Progenitor cell of endocrine pancreas (in vitro differentiated cells): ENCODE measurements at regions not wholly inside any gene's neighbourhood (a gene's known extent, or its start where the extent isn't known, plus 50 kb on each side); places are given as distances from the start of the nearest gene placed in this dataset.

ENCODE experiments used
- DNase-seq: peaks from one replicate; pipeline ENCODE4 v3.0.0; 2021; ENCODE audit warnings: low spot score; ENCODE audit not compliant: unreplicated experiment
- H3K27ac Mint-ChIP-seq: 2 replicates; pipeline ENCODE4 v1.8.0; 2021; ENCODE audit warnings: mild to moderate bottlenecking, moderate library complexity, mixed read lengths
- H3K27me3 Mint-ChIP-seq: 2 replicates; pipeline ENCODE4 v1.8.0; 2021; ENCODE audit warnings: mixed read lengths
- H3K36me3 Mint-ChIP-seq: 2 replicates; pipeline ENCODE4 v1.8.0; 2022; ENCODE audit warnings: mixed read lengths; ENCODE audit not compliant: insufficient read depth
- H3K4me1 Mint-ChIP-seq: 2 replicates; pipeline ENCODE4 v1.8.0; 2021; ENCODE audit warnings: low read depth, mixed read lengths
- H3K4me3 Mint-ChIP-seq: 2 replicates; pipeline ENCODE4 v1.8.0; 2021; ENCODE audit warnings: low read depth, mild to moderate bottlenecking, moderate library complexity, mixed read lengths
- H3K9me3 Mint-ChIP-seq: 2 replicates; pipeline ENCODE4 v1.8.0; 2021; ENCODE audit warnings: low read depth, mixed read lengths
- TF ChIP-seq, protein P1 (sequence below): fragments of 200-600 bp; sonication (generic); IDR thresholded peaks from one replicate; pipeline ENCODE4 v1.5.0; 2021; ENCODE audit warnings: antibody characterized with exemption, mild to moderate bottlenecking; ENCODE audit not compliant: unreplicated experiment

DNA sequence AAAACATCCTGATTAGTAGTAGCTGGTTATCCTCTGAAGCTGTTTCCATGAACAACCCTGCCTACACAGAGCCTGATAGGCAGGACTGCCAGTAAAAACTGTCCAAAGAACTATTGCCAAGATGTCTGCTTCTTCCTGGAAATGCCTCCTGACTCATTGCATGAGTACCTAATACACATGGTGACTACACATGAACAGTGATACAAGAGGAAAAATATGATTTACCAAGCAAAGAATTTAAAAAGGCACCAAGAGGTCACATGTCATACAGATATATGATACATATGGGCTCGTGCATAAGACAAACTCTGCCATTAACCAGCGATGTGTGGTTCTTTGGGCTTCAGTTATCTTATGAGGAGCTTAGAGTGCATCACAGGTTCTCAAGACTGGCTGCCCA is 552.3 kb downstream of the SLC16A7 start:
- no peaks in the 10 kb centered on the region for H3K4me1 Mint-ChIP-seq
- H3K4me3 Mint-ChIP-seq, result no peak overlapping the region

DNA sequence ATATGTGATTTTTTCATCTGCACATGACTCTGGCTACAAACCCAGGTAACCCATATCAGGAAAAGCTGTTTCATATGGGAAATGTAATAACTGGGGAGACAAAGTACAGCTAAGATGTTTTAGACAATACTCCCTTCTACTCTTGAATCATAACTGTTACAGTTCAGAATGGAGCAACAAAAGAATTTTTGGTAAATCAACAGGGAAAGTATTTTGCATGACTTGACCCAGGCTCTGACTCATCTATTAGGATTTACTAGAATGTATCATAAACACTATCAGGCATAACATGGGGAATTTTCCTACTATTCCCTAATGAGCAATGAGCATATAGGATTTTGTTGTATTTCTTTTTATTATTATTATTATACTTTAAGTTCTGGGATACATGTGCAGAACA is 553.0 kb downstream of the SLC16A7 start:
- H3K9me3 Mint-ChIP-seq, result peaks cover 7% of the 10 kb centered on the region
- H3K4me1 Mint-ChIP-seq, result no peaks in the 10 kb centered on the region
- no peak for DNase-seq
- no peak overlapping the region for H3K4me3 Mint-ChIP-seq
- no peaks in the 10 kb centered on the region for H3K27me3 Mint-ChIP-seq
- H3K36me3 Mint-ChIP-seq, result no peaks in the 10 kb centered on the region
- TF ChIP-seq, protein P1, sequence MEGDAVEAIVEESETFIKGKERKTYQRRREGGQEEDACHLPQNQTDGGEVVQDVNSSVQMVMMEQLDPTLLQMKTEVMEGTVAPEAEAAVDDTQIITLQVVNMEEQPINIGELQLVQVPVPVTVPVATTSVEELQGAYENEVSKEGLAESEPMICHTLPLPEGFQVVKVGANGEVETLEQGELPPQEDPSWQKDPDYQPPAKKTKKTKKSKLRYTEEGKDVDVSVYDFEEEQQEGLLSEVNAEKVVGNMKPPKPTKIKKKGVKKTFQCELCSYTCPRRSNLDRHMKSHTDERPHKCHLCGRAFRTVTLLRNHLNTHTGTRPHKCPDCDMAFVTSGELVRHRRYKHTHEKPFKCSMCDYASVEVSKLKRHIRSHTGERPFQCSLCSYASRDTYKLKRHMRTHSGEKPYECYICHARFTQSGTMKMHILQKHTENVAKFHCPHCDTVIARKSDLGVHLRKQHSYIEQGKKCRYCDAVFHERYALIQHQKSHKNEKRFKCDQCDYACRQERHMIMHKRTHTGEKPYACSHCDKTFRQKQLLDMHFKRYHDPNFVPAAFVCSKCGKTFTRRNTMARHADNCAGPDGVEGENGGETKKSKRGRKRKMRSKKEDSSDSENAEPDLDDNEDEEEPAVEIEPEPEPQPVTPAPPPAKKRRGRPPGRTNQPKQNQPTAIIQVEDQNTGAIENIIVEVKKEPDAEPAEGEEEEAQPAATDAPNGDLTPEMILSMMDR, result no peak
- no peak overlapping the region for H3K27ac Mint-ChIP-seq

More for the DNA sequence above, 552.3 kb downstream of the SLC16A7 start:
- Mint-ChIP-seq H3K9me3 (peaks cover 7% of the 10 kb centered on the region), H3K36me3 (no peaks in the 10 kb centered on the region), H3K27me3 (no peaks in the 10 kb centered on the region), H3K27ac (no peak overlapping the region)
- DNase-seq, result no peak
- TF ChIP-seq, protein P1, result no peak

DNA sequence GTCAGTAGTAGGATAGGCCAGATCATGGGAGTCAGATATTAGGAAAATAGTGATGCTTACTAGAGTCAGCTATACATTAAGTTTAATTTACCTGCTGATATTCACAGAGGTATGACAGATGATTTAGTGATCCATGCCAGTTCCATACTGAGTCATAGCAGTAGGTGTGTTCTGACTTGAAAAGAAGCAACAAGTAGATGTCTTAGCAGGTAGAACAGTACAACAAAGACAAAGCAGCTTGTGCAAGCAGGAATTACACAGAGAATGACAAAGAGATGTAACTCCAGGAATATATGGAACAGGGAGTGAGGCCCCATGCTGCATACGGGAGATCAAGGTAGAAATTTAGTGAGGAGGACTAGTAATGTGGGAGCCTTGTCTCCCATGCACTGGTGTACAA is 556.9 kb downstream of the SLC16A7 start:
- Mint-ChIP-seq H3K4me1 (no peaks in the 10 kb centered on the region), H3K4me3 (no peak overlapping the region), H3K36me3 (no peaks in the 10 kb centered on the region), H3K27ac (no peak overlapping the region), H3K27me3 (no peaks in the 10 kb centered on the region), H3K9me3 (peaks cover 7% of the 10 kb centered on the region)
- TF ChIP-seq, protein P1, result no peak
- no peak for DNase-seq

DNA sequence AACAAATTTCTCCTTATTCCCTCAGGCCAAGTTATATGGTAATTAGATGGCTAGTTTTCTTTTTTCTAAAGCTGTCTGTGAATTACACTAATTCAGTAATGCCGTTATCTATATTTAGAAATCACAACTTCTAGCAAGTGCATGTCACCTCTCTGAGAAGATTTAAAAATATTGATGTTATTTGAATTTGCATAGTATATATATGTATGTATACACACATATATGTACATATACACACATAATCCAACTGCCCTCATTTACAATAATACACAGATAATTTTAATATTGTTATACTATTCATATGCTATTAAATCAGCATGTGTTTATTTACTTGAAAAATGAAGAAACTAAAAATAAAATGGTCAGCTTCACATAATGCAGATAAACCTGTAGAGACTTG is 563.9 kb downstream of the SLC16A7 start:
- Mint-ChIP-seq H3K27me3 (no peaks in the 10 kb centered on the region), H3K4me3 (no peak overlapping the region), H3K4me1 (no peaks in the 10 kb centered on the region), H3K9me3 (no peaks in the 10 kb centered on the region), H3K27ac (no peak overlapping the region), H3K36me3 (no peaks in the 10 kb centered on the region)
- TF ChIP-seq, protein P1, result no peak
- no peak for DNase-seq

DNA sequence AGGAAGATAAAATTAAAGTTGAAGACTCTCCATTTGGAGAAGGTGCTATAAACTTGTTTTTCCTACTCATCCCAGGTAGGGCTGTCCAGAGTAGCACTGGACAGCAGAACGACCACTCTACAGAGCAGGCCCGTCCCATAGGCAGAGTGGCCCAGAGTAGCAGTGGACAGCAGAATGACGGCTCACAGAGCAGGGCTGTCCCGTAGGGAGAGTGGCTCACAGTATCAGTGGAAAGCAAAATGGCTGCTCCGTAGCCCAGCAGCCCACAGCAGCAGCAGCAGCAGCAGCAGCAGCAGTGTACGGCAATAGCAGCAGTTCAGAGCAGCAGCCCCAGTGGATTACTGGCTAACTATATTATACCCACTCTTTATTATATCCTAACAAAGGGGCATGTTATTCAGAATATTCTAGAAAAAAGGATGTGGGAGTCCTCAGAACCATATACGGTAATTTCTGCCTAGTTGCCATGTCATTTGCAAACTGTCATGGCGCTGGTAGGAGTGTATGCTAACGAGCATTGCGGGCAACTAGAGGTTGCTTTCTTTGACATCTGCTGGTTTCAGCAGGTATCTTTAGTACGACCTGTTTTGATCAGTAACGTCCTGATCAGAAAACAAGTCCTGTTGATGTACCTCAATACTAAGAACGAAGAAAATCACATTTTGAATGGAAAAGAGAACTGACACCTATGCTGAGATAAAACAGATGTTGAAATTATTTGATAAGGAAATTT is 567.3 kb downstream of the SLC16A7 start:
- peaks cover 3% of the 10 kb centered on the region for H3K9me3 Mint-ChIP-seq
- H3K27me3 Mint-ChIP-seq, result no peaks in the 10 kb centered on the region
- no peak overlapping the region for H3K4me3 Mint-ChIP-seq
- H3K4me1 Mint-ChIP-seq, result peaks cover under 1% of the 10 kb centered on the region
- no peak for DNase-seq
- TF ChIP-seq, protein P1, result no peak
- H3K27ac Mint-ChIP-seq, result no peak overlapping the region
- H3K36me3 Mint-ChIP-seq, result no peaks in the 10 kb centered on the region
